Endothelial cell of umbilical vein (primary cell): ENCODE measurements at regions not wholly inside any gene's neighbourhood (a gene's known extent, or its start where the extent isn't known, plus 50 kb on each side); places are given as distances from the start of the nearest gene placed in this dataset.

Source experiments
- BruUV-seq: library from RNA; stranded (reverse); fragments of 400-500 nt; replicated peaks from 2 replicates; lab custom pipeline; 2021; lab: Mats Ljungman, UMichigan
- CTCF ChIA-PET: fragments of 300-600, 350-600 bp; sonication (Branson Sonifier 250); formaldehyde crosslinking; loops from one replicate; lab custom pipeline; 2021; ENCODE audit warnings: antibody characterized with exemption, inconsistent platforms; lab: Charles Lee
- POLR2A ChIA-PET: fragments of 300-600, 350-600 bp; sonication (Branson Sonifier 250); formaldehyde crosslinking; loops from one replicate; lab custom pipeline; 2021; ENCODE audit warnings: antibody characterized with exemption, inconsistent platforms; lab: Charles Lee
- DNase-seq: peaks from one replicate; pipeline ENCODE4 v3.0.0-alpha.2; 2011; ENCODE audit warnings: low read depth, low spot score
- FAIRE-seq: peaks from 2 replicates; lab custom pipeline; 2011; peaks lifted over from hg19 to GRCh38; lab: Jason Lieb, UNC
- H2AFZ ChIP-seq: 2 replicates; pipeline ENCODE4 v1.6.0; 2012; ENCODE audit warnings: low read depth, low read length, control low read depth, inconsistent platforms
- H3K27ac ChIP-seq: 2 replicates; pipeline ENCODE4 v1.5.1; 2011; ENCODE audit warnings: low read depth, mild to moderate bottlenecking, control low read depth, low read length, moderate library complexity; ENCODE audit not compliant: insufficient read depth
- H3K27me3 ChIP-seq, 2 experiments: 2 replicates each; pipeline versions ENCODE4 v1.6.0 to v1.6.1; 2011; ENCODE audit warnings: low read length in 2 of 2, mixed read lengths in 1 of 2; ENCODE audit not compliant: control insufficient read depth in 2 of 2, insufficient read depth in 2 of 2
- H3K36me3 ChIP-seq, 2 experiments: 2 replicates in 1 of 2; 3 replicates in 1 of 2; pipeline ENCODE4 v1.5.1; 2011; ENCODE audit warnings: low read length in 2 of 2, mild to moderate bottlenecking in 1 of 2, moderate library complexity in 1 of 2; ENCODE audit not compliant: control insufficient read depth in 2 of 2, insufficient read depth in 2 of 2; ENCODE audit errors: extremely low read depth in 1 of 2
- H3K4me1 ChIP-seq: 3 replicates; pipeline ENCODE4 v1.5.1; 2011; ENCODE audit warnings: mild to moderate bottlenecking, low read length; ENCODE audit not compliant: control insufficient read depth, insufficient read depth; ENCODE audit errors: extremely low read depth
- H3K4me2 ChIP-seq: 2 replicates; pipeline ENCODE4 v1.6.1; 2011; ENCODE audit warnings: low read length, control low read depth, mixed read lengths; ENCODE audit not compliant: insufficient read depth
- H3K4me3 ChIP-seq, 3 experiments: fragments of 200-600 bp in 1 of 3; sonication (generic), shearing (Covaris generic) in 1 of 3; replicated peaks in 1 of 3; 2 replicates each; pipeline ENCODE4 v1.5.1; 2011 to 2016; ENCODE audit warnings: control low read depth in 3 of 3, low read length in 3 of 3, mild to moderate bottlenecking in 2 of 3, inconsistent platforms in 1 of 3, low read depth in 1 of 3, moderate library complexity in 1 of 3; ENCODE audit not compliant: insufficient read depth in 1 of 3
- H3K79me2 ChIP-seq: 2 replicates; pipeline ENCODE4 v1.6.0; 2012; ENCODE audit warnings: low read length, inconsistent platforms; ENCODE audit not compliant: control insufficient read depth, insufficient read depth
- H3K9ac ChIP-seq: replicated peaks from 2 replicates; pipeline ENCODE3; 2011; ENCODE audit warnings: low read length, control low read depth; ENCODE audit not compliant: insufficient read depth; ENCODE audit errors: extremely low read depth
- H3K9me1 ChIP-seq: replicated peaks from 3 replicates; pipeline ENCODE4 v1.6.0; 2011; ENCODE audit warnings: mild to moderate bottlenecking, low read length; ENCODE audit not compliant: control insufficient read depth, insufficient read depth; ENCODE audit errors: extremely low read depth
- H3K9me3 ChIP-seq: replicated peaks from 2 replicates; pipeline ENCODE4 v1.5.1; 2012; ENCODE audit warnings: low read length, inconsistent platforms; ENCODE audit not compliant: control insufficient read depth, insufficient read depth
- H4K20me1 ChIP-seq: replicated peaks from 2 replicates; pipeline ENCODE3; 2011; ENCODE audit warnings: mild to moderate bottlenecking, low read length; ENCODE audit not compliant: control insufficient read depth, insufficient read depth; ENCODE audit errors: extremely low read depth
- CTCF ChIP-seq, 2 donors: IDR thresholded peaks; 1 replicate in 1 of 2; 2 replicates in 1 of 2; pipeline ENCODE4 v1.5.1; 2011; ENCODE audit warnings: low read length in 2 of 2, mild to moderate bottlenecking in 2 of 2, moderate library complexity in 2 of 2, control low read depth in 1 of 2, inconsistent platforms in 1 of 2, low read depth in 1 of 2; ENCODE audit not compliant: insufficient read depth in 1 of 2; ENCODE audit errors: extremely low read depth in 1 of 2
- EZH2 ChIP-seq: IDR thresholded peaks from 2 replicates; pipeline ENCODE4 v1.6.1; 2012; ENCODE audit warnings: borderline replicate concordance, low read depth, mild to moderate bottlenecking, moderate library complexity, low read length, inconsistent platforms; ENCODE audit not compliant: severe bottlenecking
- FOS ChIP-seq: IDR thresholded peaks from 2 replicates; pipeline ENCODE4 v1.6.1; 2011; ENCODE audit warnings: mild to moderate bottlenecking, low read length, moderate library complexity, borderline replicate concordance; ENCODE audit not compliant: insufficient read depth
- GATA2 ChIP-seq: IDR thresholded peaks from 2 replicates; pipeline ENCODE4 v1.7.0; 2011; ENCODE audit warnings: low read depth, mild to moderate bottlenecking, moderate library complexity, mixed read lengths, low read length; ENCODE audit not compliant: insufficient read length, insufficient read depth
- JUN ChIP-seq: IDR thresholded peaks from 2 replicates; pipeline ENCODE4 v1.6.1; 2011; ENCODE audit warnings: borderline replicate concordance, low read depth; ENCODE audit not compliant: insufficient read length, insufficient read depth
- MAX ChIP-seq: IDR thresholded peaks from 2 replicates; pipeline ENCODE4 v1.6.1; 2011; ENCODE audit not compliant: insufficient read depth, insufficient read length
- MYC ChIP-seq: IDR thresholded peaks from one replicate; pipeline ENCODE4 v1.6.1; 2011; ENCODE audit warnings: mild to moderate bottlenecking, low read depth, low read length
- POLR2A ChIP-seq: IDR thresholded peaks from 2 replicates; pipeline ENCODE4 v1.6.1; 2012; ENCODE audit warnings: low read depth, mild to moderate bottlenecking, control low read depth, low read length
- POLR2AphosphoS5 ChIP-seq: IDR thresholded peaks from 2 replicates; pipeline ENCODE4 v1.6.1; 2012; ENCODE audit warnings: low read depth, mild to moderate bottlenecking, control low read depth, low read length, moderate library complexity; ENCODE audit not compliant: insufficient read depth
- dilution Hi-C: fragments of 300-500 bp; cut with MboI; formaldehyde crosslinking; loops from one replicate; pipeline ENCODE4 v1.15.0; 2019; ENCODE audit warnings: low sequenced_read_pairs; ENCODE audit not compliant: extremely low pct_ligation_motif_present
- intact Hi-C: fragments of 100-400 bp; cut with micrococcal nuclease; formaldehyde crosslinking; loops from one replicate; pipeline ENCODE4 v1.10.0; 2022

GRCh38 chr11:134749040-134749839 is 337.2 kb upstream of the B3GAT1 start:
- Histone ChIP-seq H3K4me2 (no peak overlapping the region), H4K20me1 (no peaks in the 10 kb centered on the region), H3K4me3 (no peak overlapping the region), H2AFZ (no peak overlapping the region), H3K9me1 (no peaks in the 10 kb centered on the region), H3K27ac (no peak overlapping the region), H3K9me3 (no peaks in the 10 kb centered on the region), H3K36me3 (no peaks in the 10 kb centered on the region), H3K27me3 (peaks cover 0 to 3% of the 10 kb centered on the region in 2 experiments), H3K9ac (no peak overlapping the region), H3K4me1 (no peaks in the 10 kb centered on the region), H3K79me2 (no peaks in the 10 kb centered on the region)
- TF ChIP-seq JUN (no peak), FOS (no peak), CTCF (IDR thresholded peaks at IDR 0.05; ENCODE audit: extremely low read depth in 1 of 2, insufficient read depth in 1 of 2, low read depth in 1 of 2, low read length in 2 of 2) (no peak), POLR2A (no peak)
- BruUV-seq: no TSS peak
- POLR2A ChIA-PET: no interaction called here
- dilution Hi-C loops: no loop called here
- CTCF ChIA-PET: no interaction called here
- DNase-seq: no peak
- FAIRE-seq: no peak
- intact Hi-C loops: no loop called here

GRCh38 chr11:134746609-134747008 is 334.6 kb upstream of the B3GAT1 start:
- Histone ChIP-seq H3K79me2 (no peaks in the 10 kb centered on the region), H4K20me1 (no peaks in the 10 kb centered on the region), H3K4me1 (peaks cover 18% of the 10 kb centered on the region), H3K4me3 (no peak overlapping the region), H3K36me3 (no peaks in the 10 kb centered on the region), H3K9me3 (no peaks in the 10 kb centered on the region), H3K4me2 (no peak overlapping the region), H3K9ac (no peak overlapping the region), H2AFZ (no peak overlapping the region), H3K27me3 (peaks cover 0 to 3% of the 10 kb centered on the region in 2 experiments), H3K9me1 (no peaks in the 10 kb centered on the region), H3K27ac (no peak overlapping the region)
- POLR2A ChIA-PET: no interaction called here
- CTCF ChIA-PET: no interaction called here
- TF ChIP-seq MYC (no peak), JUN (no peak), POLR2A (no peak), FOS (no peak), EZH2 (no peak), GATA2 (no peak), POLR2AphosphoS5 (no peak), CTCF (IDR thresholded peaks at IDR 0.05; ENCODE audit: extremely low read depth in 1 of 2, insufficient read depth in 1 of 2, low read depth in 1 of 2, low read length in 2 of 2) (no peak), MAX (no peak)
- dilution Hi-C loops (no loop called here), intact Hi-C loops (no loop called here)
- FAIRE-seq: no peak
- BruUV-seq: no TSS peak
- no peak for DNase-seq
